Endothelial cell (in vitro differentiated cells): ENCODE measurements at regions not wholly inside any gene's neighbourhood (a gene's known extent, or its start where the extent isn't known, plus 50 kb on each side); places are given as distances from the start of the nearest gene placed in this dataset.

Experiments used
- DNase-seq: peaks from one replicate; pipeline ENCODE4 v3.0.0; 2021; ENCODE audit warnings: low spot score
- H3K27ac Mint-ChIP-seq: one replicate; pipeline ENCODE4 v1.8.0; 2021; ENCODE audit warnings: mixed read lengths, inconsistent platforms; ENCODE audit not compliant: unreplicated experiment
- H3K27me3 Mint-ChIP-seq: one replicate; pipeline ENCODE4 v1.8.0; 2021; ENCODE audit warnings: mild to moderate bottlenecking, moderate library complexity, mixed read lengths, inconsistent platforms; ENCODE audit not compliant: unreplicated experiment
- H3K36me3 Mint-ChIP-seq: one replicate; pipeline ENCODE4 v1.8.0; 2021; ENCODE audit warnings: mild to moderate bottlenecking, low read depth, mixed read lengths, inconsistent platforms; ENCODE audit not compliant: unreplicated experiment
- H3K4me1 Mint-ChIP-seq: one replicate; pipeline ENCODE4 v1.8.0; 2021; ENCODE audit warnings: mild to moderate bottlenecking, mixed read lengths, inconsistent platforms; ENCODE audit not compliant: unreplicated experiment
- H3K4me3 Mint-ChIP-seq: one replicate; pipeline ENCODE4 v1.8.0; 2021; ENCODE audit warnings: mild to moderate bottlenecking, mixed read lengths, inconsistent platforms; ENCODE audit not compliant: unreplicated experiment
- H3K9me3 Mint-ChIP-seq: one replicate; pipeline ENCODE4 v1.8.0; 2021; ENCODE audit warnings: mixed read lengths, inconsistent platforms; ENCODE audit not compliant: unreplicated experiment
- CTCF ChIP-seq: fragments of 200-600 bp; sonication (generic); IDR thresholded peaks from one replicate; pipeline ENCODE4 v1.5.0; 2021; ENCODE audit warnings: antibody characterized with exemption; ENCODE audit not compliant: unreplicated experiment

- no peak for DNase-seq
- H3K4me1 Mint-ChIP-seq = no peaks in the 10 kb centered on the region
- no peaks in the 10 kb centered on the region for H3K36me3 Mint-ChIP-seq
- TF ChIP-seq CTCF = no peak
- no peaks in the 10 kb centered on the region for H3K27me3 Mint-ChIP-seq
- H3K27ac Mint-ChIP-seq = no peak overlapping the region
- H3K4me3 Mint-ChIP-seq = no peak overlapping the region
- H3K9me3 Mint-ChIP-seq = no peaks in the 10 kb centered on the region
Observed at GRCh38 chr20:11982289-11982954, 64.7 kb downstream of the BTBD3 start.

GRCh38 chr20:11982955-11983470, 65.3 kb downstream of the BTBD3 start:
- Mint-ChIP-seq H3K27ac (no peak overlapping the region), H3K9me3 (no peaks in the 10 kb centered on the region), H3K36me3 (no peaks in the 10 kb centered on the region), H3K4me1 (peaks cover 3% of the 10 kb centered on the region), H3K27me3 (no peaks in the 10 kb centered on the region), H3K4me3 (no peak overlapping the region)
- TF ChIP-seq CTCF = no peak
- DNase-seq = no peak

GRCh38 chr20:11986954-11987353, 69.3 kb downstream of the BTBD3 start:
- no peak overlapping the region for H3K4me3 Mint-ChIP-seq
- H3K4me1 Mint-ChIP-seq = peaks cover 4% of the 10 kb centered on the region
- no peaks in the 10 kb centered on the region for H3K9me3 Mint-ChIP-seq
- no peak for TF ChIP-seq CTCF
- H3K27me3 Mint-ChIP-seq = no peaks in the 10 kb centered on the region
- H3K36me3 Mint-ChIP-seq = no peaks in the 10 kb centered on the region
- no peak overlapping the region for H3K27ac Mint-ChIP-seq
- no peak for DNase-seq

- Mint-ChIP-seq H3K4me1 (peaks cover 4% of the 10 kb centered on the region), H3K9me3 (no peaks in the 10 kb centered on the region), H3K36me3 (no peaks in the 10 kb centered on the region), H3K27me3 (no peaks in the 10 kb centered on the region), H3K27ac (no peak overlapping the region), H3K4me3 (no peak overlapping the region)
- DNase-seq = no peak
- TF ChIP-seq CTCF = no peak
Observed at GRCh38 chr20:11987526-11987925, 69.8 kb downstream of the BTBD3 start.

GRCh38 chr20:11989018-11989771, 71.5 kb downstream of the BTBD3 start:
- H3K9me3 Mint-ChIP-seq = no peaks in the 10 kb centered on the region

More at GRCh38 chr20:11989018-11989771, 71.5 kb downstream of the BTBD3 start:
- Mint-ChIP-seq H3K4me1 (peaks cover 7% of the 10 kb centered on the region), H3K36me3 (no peaks in the 10 kb centered on the region), H3K4me3 (no peak overlapping the region), H3K27ac (no peak overlapping the region), H3K27me3 (no peaks in the 10 kb centered on the region)
- no peak for TF ChIP-seq CTCF
- DNase-seq = no peak
